IMR-90 (cell line): ENCODE measurements at regions not wholly inside any gene's neighbourhood (a gene's known extent, or its start where the extent isn't known, plus 50 kb on each side); places are given as distances from the start of the nearest gene placed in this dataset. TPM values are rescaled to one million over a fixed set of nuclear protein-coding genes. Genes with fewer than 3 reads are reported as not detected.

Experiments
- ATAC-seq: fragments of 200-7000 bp; cut with Tn5 transposase; 2 replicates; pipeline ENCODE4 v1.9.1; 2020; ENCODE audit warnings: low read depth, mild to moderate bottlenecking, moderate library complexity
- BruUV-seq: library from RNA; stranded (reverse); fragments of 400-500 nt; replicated peaks from 2 replicates; lab custom pipeline; 2021; lab: Mats Ljungman, UMichigan
- CTCF ChIA-PET: fragments of 300-600 bp; formaldehyde crosslinking; extraction: SDS; loops from one replicate; lab custom pipeline; 2021; ENCODE audit warnings: antibody characterized with exemption; lab: Yijun Ruan, JAX
- POLR2A ChIA-PET: fragments of 300-600 bp; sonication (Branson Sonifier 250); formaldehyde crosslinking; loops from one replicate; lab custom pipeline; 2022; ENCODE audit warnings: antibody characterized with exemption; ENCODE audit not compliant: unreplicated experiment; lab: Charles Lee
- DNase-seq: peaks from one replicate; pipeline ENCODE4 v3.0.0; 2013
- H2AFZ ChIP-seq: replicated peaks from 2 replicates; pipeline ENCODE3; 2013; ENCODE audit warnings: low read length, mild to moderate bottlenecking; ENCODE audit not compliant: poor library complexity
- H2AK5ac ChIP-seq: 2 replicates; pipeline ENCODE4 v1.6.1; 2013; ENCODE audit warnings: low read depth, low read length, inconsistent platforms
- H2AK9ac ChIP-seq: replicated peaks from 2 replicates; pipeline ENCODE3; 2013; ENCODE audit warnings: mild to moderate bottlenecking, low read depth, low read length, moderate library complexity; ENCODE audit not compliant: poor library complexity
- H2BK120ac ChIP-seq: 2 replicates; pipeline ENCODE4 v1.6.1; 2013; ENCODE audit warnings: low read depth, low read length, inconsistent platforms
- H2BK15ac ChIP-seq: 3 replicates; pipeline ENCODE4 v1.6.1; 2013; ENCODE audit warnings: low read depth, low read length, inconsistent platforms
- H2BK20ac ChIP-seq: 2 replicates; pipeline ENCODE4 v1.6.1; 2013; ENCODE audit warnings: low read depth, mild to moderate bottlenecking, inconsistent platforms, low read length, moderate library complexity
- H2BK5ac ChIP-seq: 2 replicates; pipeline ENCODE4 v1.6.1; 2013; ENCODE audit warnings: mild to moderate bottlenecking, low read depth, low read length, inconsistent platforms; ENCODE audit not compliant: poor library complexity, severe bottlenecking
- H3K14ac ChIP-seq: replicated peaks from 2 replicates; pipeline ENCODE4 v1.6.1; 2013; ENCODE audit warnings: low read depth, low read length, inconsistent platforms
- H3K18ac ChIP-seq: 2 replicates; pipeline ENCODE4 v1.6.1; 2013; ENCODE audit warnings: low read depth, low read length, control low read depth
- H3K23ac ChIP-seq: 2 replicates; pipeline ENCODE4 v1.6.1; 2013; ENCODE audit warnings: low read depth, low read length, inconsistent platforms
- H3K27ac ChIP-seq: 2 replicates; pipeline ENCODE4 v1.5.1; 2013; ENCODE audit warnings: mild to moderate bottlenecking, control low read depth, low read length; ENCODE audit not compliant: insufficient read depth
- H3K27me3 ChIP-seq: 2 replicates; pipeline ENCODE4 v1.6.1; 2013; ENCODE audit warnings: low read length; ENCODE audit not compliant: control insufficient read depth, insufficient read depth
- H3K36me3 ChIP-seq: 2 replicates; pipeline ENCODE4 v1.6.1; 2013; ENCODE audit warnings: low read length, mixed read lengths; ENCODE audit not compliant: control insufficient read depth, insufficient read depth
- H3K4ac ChIP-seq: 2 replicates; pipeline ENCODE4 v1.6.1; 2013; ENCODE audit warnings: low read depth, low read length, inconsistent platforms
- H3K4me1 ChIP-seq: 2 replicates; pipeline ENCODE4 v1.6.1; 2013; ENCODE audit warnings: low read length, mixed read lengths; ENCODE audit not compliant: control insufficient read depth, insufficient read depth
- H3K4me2 ChIP-seq: 2 replicates; pipeline ENCODE4 v1.6.1; 2013; ENCODE audit warnings: low read depth, mild to moderate bottlenecking, control low read depth, low read length, moderate library complexity
- H3K4me3 ChIP-seq: 2 replicates; pipeline ENCODE4 v1.5.1; 2013; ENCODE audit warnings: low read depth, mild to moderate bottlenecking, control low read depth, low read length, moderate library complexity; ENCODE audit not compliant: insufficient read depth
- H3K56ac ChIP-seq: 2 replicates; pipeline ENCODE4 v1.6.1; 2013; ENCODE audit warnings: low read length, inconsistent platforms; ENCODE audit not compliant: insufficient read depth; ENCODE audit errors: extremely low read depth
- H3K79me1 ChIP-seq, 2 experiments: 2 replicates each; pipeline ENCODE4 v1.6.1; 2013; ENCODE audit warnings: low read length in 2 of 2, inconsistent platforms in 1 of 2, low read depth in 1 of 2
- H3K9ac ChIP-seq: 2 replicates; pipeline ENCODE4 v1.6.1; 2013; ENCODE audit warnings: low read depth, low read length, control low read depth
- H3K9me1 ChIP-seq: 2 replicates; pipeline ENCODE4 v1.6.1; 2013; ENCODE audit warnings: low read length, inconsistent platforms; ENCODE audit not compliant: insufficient read depth
- H3K9me3 ChIP-seq: 2 replicates; pipeline ENCODE4 v1.6.1; 2013; ENCODE audit warnings: low read length; ENCODE audit not compliant: control insufficient read depth, insufficient read depth
- H4K20me1 ChIP-seq: 2 replicates; pipeline ENCODE4 v1.6.1; 2013; ENCODE audit warnings: low read length, inconsistent platforms; ENCODE audit not compliant: insufficient read depth
- H4K5ac ChIP-seq: 2 replicates; pipeline ENCODE4 v1.6.1; 2013; ENCODE audit warnings: mild to moderate bottlenecking, low read depth, low read length, control low read depth
- H4K8ac ChIP-seq, 2 experiments: 2 replicates each; pipeline ENCODE4 v1.6.1; 2013; ENCODE audit warnings: low read depth in 2 of 2, low read length in 2 of 2, control low read depth in 1 of 2, inconsistent platforms in 1 of 2
- H4K91ac ChIP-seq: 2 replicates; pipeline ENCODE4 v1.6.1; 2013; ENCODE audit warnings: low read depth, low read length, inconsistent platforms; ENCODE audit not compliant: insufficient read depth
- CEBPB ChIP-seq: IDR thresholded peaks from 2 replicates; pipeline ENCODE4 v1.6.1; 2012; ENCODE audit warnings: low read depth, low read length, improper control_type of control experiment
- MAFK ChIP-seq: IDR thresholded peaks from 2 replicates; pipeline ENCODE4 v1.6.1; 2012; ENCODE audit warnings: low read depth, low read length, improper control_type of control experiment
- WGBS, 2 experiments: methylation state at CpG; one replicate each; pipeline versions ENCODE4 v1.1.5 to v1.1.7; 2013; ENCODE audit warnings: missing lambda C conversion rate in 2 of 2; ENCODE audit not compliant: insufficient read length in 1 of 2; ENCODE audit errors: extremely low coverage in 2 of 2; 5-methylcytosine and 5-hydroxymethylcytosine counted together
- dilution Hi-C: fragments of 300-500 bp; cut with HindIII; formaldehyde crosslinking; loops from one replicate; pipeline ENCODE4 v1.14.3; 2018; ENCODE audit warnings: low sequenced_read_pairs; ENCODE audit not compliant: unreplicated experiment
- in situ Hi-C: fragments of 300-500 bp; cut with MboI; formaldehyde crosslinking; loops from 3 replicates; pipeline ENCODE4 v1.14.3; 2019; ENCODE audit warnings: low sequenced_read_pairs, inconsistent platforms, mixed read lengths
- intact Hi-C: fragments of 100-400 bp; cut with micrococcal nuclease; formaldehyde crosslinking; loops from 2 replicates; pipeline ENCODE4 v1.10.0; 2022
- microRNA-seq, 2 experiments: library from miRNA; stranded (forward) in 1 of 2; unstranded in 1 of 2; fragments of 10-50 nt in 1 of 2; fragments of <30 nt in 1 of 2; gene quantifications in 1 of 2; microRNA quantifications in 1 of 2; one replicate each; pipeline versions ENCODE3 to v1.1.0; 2013 to 2020; ENCODE audit not compliant: insufficient read depth in 1 of 2, insufficient read length in 1 of 2, unreplicated experiment in 1 of 2
- small RNA-seq, 5 experiments: library from RNA; depleted of rRNA; stranded (forward); fragments of <200 nt; gene quantifications; one replicate each; pipeline ENCODE3, GENCODE V24; 2012

DNA sequence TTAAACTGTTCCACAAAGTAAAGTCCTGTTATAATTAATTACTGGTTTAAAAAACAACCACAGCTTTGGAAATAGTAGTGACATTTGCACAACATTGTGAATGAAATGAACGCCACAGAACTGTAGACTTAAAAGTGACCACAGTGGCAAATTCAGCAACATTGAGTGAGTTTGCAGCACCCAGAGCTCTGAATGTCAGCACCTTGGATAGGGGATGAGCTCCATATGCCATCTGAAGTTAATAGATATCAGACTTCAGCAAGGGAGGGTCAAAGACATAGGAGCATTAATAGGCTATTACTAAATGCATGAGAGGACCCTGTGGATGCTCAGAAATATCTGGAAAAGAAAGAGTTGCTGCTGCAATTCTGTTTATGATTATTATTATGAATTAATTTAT is 55.3 kb upstream of the KCNIP4 start:
- H3K36me3 ChIP-seq: no peaks in the 10 kb centered on the region
- H3K4ac ChIP-seq: no peak overlapping the region
- no peak overlapping the region for H2BK20ac ChIP-seq
- no peaks in the 10 kb centered on the region for H3K27me3 ChIP-seq
- DNase-seq (no peak), ATAC-seq (no peak)
- H3K4me1 ChIP-seq: no peaks in the 10 kb centered on the region
- H3K9me1 ChIP-seq: no peaks in the 10 kb centered on the region
- no peak overlapping the region for H3K4me2 ChIP-seq
- H3K18ac ChIP-seq: no peak overlapping the region
- no peaks in the 10 kb centered on the region for H3K79me1 ChIP-seq
- H4K5ac ChIP-seq: no peak overlapping the region
- no peak overlapping the region for H3K9ac ChIP-seq
- H2AK9ac ChIP-seq: no peak overlapping the region
- no peak overlapping the region for H2AK5ac ChIP-seq
- no peak overlapping the region for H2BK5ac ChIP-seq
- H2AFZ ChIP-seq: no peak overlapping the region
- no peak overlapping the region for H3K27ac ChIP-seq
- dilution Hi-C loops (no loop called here), intact Hi-C loops (no loop called here), in situ Hi-C loops (no loop called here)
- no peak overlapping the region for H4K91ac ChIP-seq
- WGBS, 2 experiments: no CpG with 5 or more reads among the region's 1 CpG
- ChIA-PET CTCF (interaction anchor here (0.5 to 1.0 kb wide), 2 partner anchors 215 to 1239 kb away, joined by 3 read pairs; no protein-coding TSS in a partner anchor), POLR2A (no interaction called here)
- no peaks in the 10 kb centered on the region for H3K9me3 ChIP-seq
- no peak overlapping the region for H4K8ac ChIP-seq
- TF ChIP-seq MAFK (no peak), CEBPB (no peak)
- no peak overlapping the region for H2BK120ac ChIP-seq
- H3K14ac ChIP-seq: no peak overlapping the region
- no peaks in the 10 kb centered on the region for H4K20me1 ChIP-seq
- no peak overlapping the region for H3K23ac ChIP-seq
- no peak overlapping the region for H3K4me3 ChIP-seq
- H3K56ac ChIP-seq: no peak overlapping the region
- BruUV-seq: no TSS peak
- H2BK15ac ChIP-seq: no peak overlapping the region

Small RNA genes lying in the stretch of these regions (microRNA-seq; reads per million reads assigned to microRNA genes)
- not detected for gene RNU6-420P (ENCODE audit: insufficient read depth, insufficient read length)

Small RNA genes lying in the stretch of these regions (small RNA-seq; reads per million reads assigned to genes)
- gene RNU6-420P: 0 reads per million in 5 experiments
